A673 (cell line): ENCODE measurements at regions not wholly inside any gene's neighbourhood (a gene's known extent, or its start where the extent isn't known, plus 50 kb on each side); places are given as distances from the start of the nearest gene placed in this dataset.

ENCODE experiments used
- BruUV-seq: library from RNA; stranded (reverse); fragments of 400-500 nt; replicated peaks from 2 replicates; lab custom pipeline; 2021; lab: Mats Ljungman, UMichigan
- CTCF ChIA-PET: fragments of 300-600 bp; sonication (Branson Sonifier 250); formaldehyde crosslinking; loops from one replicate; lab custom pipeline; 2022; ENCODE audit warnings: antibody characterized with exemption; lab: Charles Lee
- POLR2A ChIA-PET: fragments of 300-600 bp; sonication (Branson Sonifier 250); formaldehyde crosslinking; loops from one replicate; lab custom pipeline; 2022; ENCODE audit warnings: antibody characterized with exemption; ENCODE audit not compliant: low non-redundant PET; lab: Charles Lee
- DNase-seq: peaks from one replicate; pipeline ENCODE4 v3.0.0-alpha.2; 2015; ENCODE audit warnings: low spot score
- H3K27ac ChIP-seq: fragments of 200-600 bp; sonication (generic); 2 replicates; pipeline ENCODE4 v1.5.1; 2016; ENCODE audit warnings: mixed run types, low read depth, mild to moderate bottlenecking, mixed read lengths, antibody characterized with exemption, low read length; ENCODE audit not compliant: poor library complexity, severe bottlenecking
- H3K27me3 ChIP-seq: fragments of 200-600 bp; sonication (generic); replicated peaks from 2 replicates; pipeline ENCODE4 v1.6.1; 2017; ENCODE audit warnings: mixed run types, low read depth, mild to moderate bottlenecking, mixed read lengths, antibody characterized with exemption, low read length; ENCODE audit not compliant: insufficient read depth, poor library complexity
- H3K36me3 ChIP-seq: fragments of 200-600 bp; sonication (generic); 2 replicates; pipeline ENCODE4 v1.6.1; 2016; ENCODE audit warnings: mixed run types, mild to moderate bottlenecking, mixed read lengths, antibody characterized with exemption, low read length; ENCODE audit not compliant: insufficient read depth, poor library complexity, severe bottlenecking
- H3K4me1 ChIP-seq: fragments of 200-600 bp; sonication (generic); 2 replicates; pipeline ENCODE4 v1.6.1; 2017; ENCODE audit warnings: mixed run types, mild to moderate bottlenecking, mixed read lengths, antibody characterized with exemption, low read length; ENCODE audit not compliant: insufficient read depth, poor library complexity, severe bottlenecking
- H3K4me3 ChIP-seq: fragments of 200-600 bp; sonication (generic); 2 replicates; pipeline ENCODE4 v1.5.1; 2016; ENCODE audit warnings: low read depth, mixed run types, mild to moderate bottlenecking, mixed read lengths, low read length; ENCODE audit not compliant: poor library complexity, severe bottlenecking
- H3K9me3 ChIP-seq: fragments of 200-600 bp; sonication (generic); 2 replicates; pipeline ENCODE4 v1.6.1; 2016; ENCODE audit warnings: mixed run types, low read depth, mild to moderate bottlenecking, mixed read lengths, antibody characterized with exemption, low read length; ENCODE audit not compliant: poor library complexity, severe bottlenecking
- EZH2 ChIP-seq: fragments of 200-600 bp; sonication (generic); IDR thresholded peaks from 2 replicates; pipeline ENCODE4 v1.6.1; 2017; ENCODE audit warnings: borderline replicate concordance, low read depth, mild to moderate bottlenecking, mixed read lengths, antibody characterized with exemption, low read length; ENCODE audit not compliant: poor library complexity, severe bottlenecking
- intact Hi-C: fragments of 100-400 bp; cut with micrococcal nuclease; formaldehyde crosslinking; loops from one replicate; pipeline ENCODE4 v1.10.0; 2022; ENCODE audit not compliant: unreplicated experiment
- TF ChIP-seq, protein P1 (sequence below): fragments of 300-800, 200-600 bp; sonication (generic); conservative IDR thresholded peaks from 2 replicates; pipeline ENCODE4 v1.5.1; 2017; ENCODE audit warnings: low read depth, mild to moderate bottlenecking, antibody characterized with exemption, low read length, moderate library complexity, mixed read lengths

GRCh38 chr5:28766565-28767158 is 1728.3 kb upstream of the CDH9 start:
- intact Hi-C loops, result no loop called here
- Histone ChIP-seq H3K27ac (no peak overlapping the region), H3K27me3 (no peaks in the 10 kb centered on the region), H3K36me3 (no peaks in the 10 kb centered on the region), H3K9me3 (no peaks in the 10 kb centered on the region), H3K4me3 (no peak overlapping the region), H3K4me1 (no peaks in the 10 kb centered on the region)
- ChIA-PET CTCF (interaction anchor here (1.0 kb wide), 1 partner anchor 422 kb away, joined by 3 read pairs; no protein-coding TSS in a partner anchor), POLR2A (no interaction called here)
- no TSS peak for BruUV-seq
- TF ChIP-seq, protein P1, sequence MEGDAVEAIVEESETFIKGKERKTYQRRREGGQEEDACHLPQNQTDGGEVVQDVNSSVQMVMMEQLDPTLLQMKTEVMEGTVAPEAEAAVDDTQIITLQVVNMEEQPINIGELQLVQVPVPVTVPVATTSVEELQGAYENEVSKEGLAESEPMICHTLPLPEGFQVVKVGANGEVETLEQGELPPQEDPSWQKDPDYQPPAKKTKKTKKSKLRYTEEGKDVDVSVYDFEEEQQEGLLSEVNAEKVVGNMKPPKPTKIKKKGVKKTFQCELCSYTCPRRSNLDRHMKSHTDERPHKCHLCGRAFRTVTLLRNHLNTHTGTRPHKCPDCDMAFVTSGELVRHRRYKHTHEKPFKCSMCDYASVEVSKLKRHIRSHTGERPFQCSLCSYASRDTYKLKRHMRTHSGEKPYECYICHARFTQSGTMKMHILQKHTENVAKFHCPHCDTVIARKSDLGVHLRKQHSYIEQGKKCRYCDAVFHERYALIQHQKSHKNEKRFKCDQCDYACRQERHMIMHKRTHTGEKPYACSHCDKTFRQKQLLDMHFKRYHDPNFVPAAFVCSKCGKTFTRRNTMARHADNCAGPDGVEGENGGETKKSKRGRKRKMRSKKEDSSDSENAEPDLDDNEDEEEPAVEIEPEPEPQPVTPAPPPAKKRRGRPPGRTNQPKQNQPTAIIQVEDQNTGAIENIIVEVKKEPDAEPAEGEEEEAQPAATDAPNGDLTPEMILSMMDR, result peak; percentile 55
- TF ChIP-seq EZH2, result no peak
- peak; percentile 63 for DNase-seq

DNA sequence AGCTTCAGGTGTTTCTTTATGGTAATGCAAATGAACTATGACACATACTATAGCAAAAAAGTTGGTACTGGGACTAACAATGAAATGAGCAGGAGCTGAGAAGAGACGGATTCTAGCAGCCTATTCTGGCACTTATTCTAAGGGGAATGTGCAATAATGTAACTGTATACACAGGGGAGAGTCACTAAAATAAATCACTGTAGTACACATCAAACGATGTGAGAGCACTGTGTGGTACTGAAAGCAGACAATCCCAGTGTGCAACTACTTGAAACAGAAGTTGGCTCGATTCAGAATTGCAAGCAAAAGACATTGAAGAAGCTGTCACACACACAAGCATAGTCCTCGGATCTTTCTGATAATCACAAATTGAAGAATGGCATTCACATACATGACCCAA is 1713.0 kb upstream of the CDH9 start:
- intact Hi-C loops, result no loop called here
- H3K27ac ChIP-seq, result no peak overlapping the region
- H3K4me1 ChIP-seq, result no peaks in the 10 kb centered on the region
- H3K4me3 ChIP-seq, result no peak overlapping the region
- no peak for DNase-seq
- TF ChIP-seq, protein P1, result no peak
- ChIA-PET CTCF (no interaction called here), POLR2A (no interaction called here)
- no peaks in the 10 kb centered on the region for H3K9me3 ChIP-seq
- H3K27me3 ChIP-seq, result no peaks in the 10 kb centered on the region
- H3K36me3 ChIP-seq, result no peaks in the 10 kb centered on the region
- BruUV-seq, result no TSS peak

- no peak for DNase-seq
- Histone ChIP-seq H3K4me3 (no peak overlapping the region), H3K9me3 (no peaks in the 10 kb centered on the region), H3K27ac (no peak overlapping the region), H3K27me3 (no peaks in the 10 kb centered on the region), H3K4me1 (no peaks in the 10 kb centered on the region), H3K36me3 (no peaks in the 10 kb centered on the region)
- BruUV-seq, result no TSS peak
- TF ChIP-seq EZH2, result no peak
- TF ChIP-seq, protein P1, result no peak
- intact Hi-C loops, result no loop called here
- CTCF ChIA-PET, result no interaction called here
- POLR2A ChIA-PET, result no interaction called here
These were observed 1711.9 kb upstream of the CDH9 start for GRCh38 chr5:28750251-28750650.
